Activated naive CD8-positive, alpha-beta T cell (primary cell): ENCODE measurements at regions not wholly inside any gene's neighbourhood (a gene's known extent, or its start where the extent isn't known, plus 50 kb on each side); places are given as distances from the start of the nearest gene placed in this dataset.
"Not testable (repeated sequence)": the region's sequence is repeated elsewhere in the genome, so short reads cannot be mapped to it uniquely, and the experiment has no call there.

Experiments used
- H3K27ac Mint-ChIP-seq: one replicate; pipeline ENCODE4 v1.8.0; 2021; ENCODE audit warnings: mixed read lengths
- H3K27me3 Mint-ChIP-seq: one replicate; pipeline ENCODE4 v1.8.0; 2021; ENCODE audit warnings: mixed read lengths
- H3K36me3 Mint-ChIP-seq: one replicate; pipeline ENCODE4 v1.8.0; 2021; ENCODE audit warnings: mixed read lengths
- H3K4me1 Mint-ChIP-seq: one replicate; pipeline ENCODE4 v1.8.0; 2021; ENCODE audit warnings: low read depth, mixed read lengths
- H3K4me3 Mint-ChIP-seq: one replicate; pipeline ENCODE4 v1.8.0; 2021; ENCODE audit warnings: mild to moderate bottlenecking, mixed read lengths
- H3K9me3 Mint-ChIP-seq: one replicate; pipeline ENCODE4 v1.8.0; 2021; ENCODE audit warnings: low read depth, mixed read lengths

- no peaks in the 10 kb centered on the region for H3K9me3 Mint-ChIP-seq
- H3K4me3 Mint-ChIP-seq = no peak overlapping the region
These were observed 304.9 kb upstream of the POU1F1 start for GRCh38 chr3:87581240-87581639.

GRCh38 chr3:87576752-87577151 is 300.4 kb upstream of the POU1F1 start:
- Mint-ChIP-seq H3K4me3 (no peak overlapping the region), H3K27ac (no peak overlapping the region), H3K27me3 (no peaks in the 10 kb centered on the region), H3K4me1 (no peaks in the 10 kb centered on the region), H3K9me3 (no peaks in the 10 kb centered on the region), H3K36me3 (no peaks in the 10 kb centered on the region)

More at GRCh38 chr3:87581240-87581639, 304.9 kb upstream of the POU1F1 start:
- Mint-ChIP-seq H3K36me3 (no peaks in the 10 kb centered on the region), H3K27ac (no peak overlapping the region), H3K27me3 (peaks cover 2% of the 10 kb centered on the region), H3K4me1 (no peaks in the 10 kb centered on the region)

GRCh38 chr3:87575550-87575949 is 299.2 kb upstream of the POU1F1 start:
- Mint-ChIP-seq H3K4me3 (no peak overlapping the region), H3K27ac (no peak overlapping the region), H3K36me3 (no peaks in the 10 kb centered on the region), H3K4me1 (no peaks in the 10 kb centered on the region), H3K27me3 (no peaks in the 10 kb centered on the region), H3K9me3 (no peaks in the 10 kb centered on the region)

GRCh38 chr3:87568331-87568730 is 291.9 kb upstream of the POU1F1 start:
- Mint-ChIP-seq H3K9me3 (no peaks in the 10 kb centered on the region), H3K36me3 (no peaks in the 10 kb centered on the region), H3K27ac (no peak overlapping the region), H3K4me1 (no peaks in the 10 kb centered on the region), H3K27me3 (no peaks in the 10 kb centered on the region), H3K4me3 (no peak overlapping the region)

GRCh38 chr3:87564438-87564837 is 288.1 kb upstream of the POU1F1 start:
- Mint-ChIP-seq H3K9me3 (no peaks in the 10 kb centered on the region), H3K4me3 (no peak overlapping the region), H3K4me1 (no peaks in the 10 kb centered on the region), H3K27ac (no peak overlapping the region), H3K27me3 (no peaks in the 10 kb centered on the region), H3K36me3 (no peaks in the 10 kb centered on the region)

- H3K9me3 Mint-ChIP-seq = no peaks in the 10 kb centered on the region
- H3K27me3 Mint-ChIP-seq = no peaks in the 10 kb centered on the region
- no peak overlapping the region for H3K27ac Mint-ChIP-seq
- H3K4me1 Mint-ChIP-seq = no peaks in the 10 kb centered on the region
- no peak overlapping the region for H3K4me3 Mint-ChIP-seq
- no peaks in the 10 kb centered on the region for H3K36me3 Mint-ChIP-seq
These were observed 287.3 kb upstream of the POU1F1 start for GRCh38 chr3:87563712-87564111.

GRCh38 chr3:87558492-87558891 is 282.1 kb upstream of the POU1F1 start:
- H3K4me1 Mint-ChIP-seq = no peaks in the 10 kb centered on the region
- H3K27me3 Mint-ChIP-seq = no peaks in the 10 kb centered on the region
- no peaks in the 10 kb centered on the region for H3K9me3 Mint-ChIP-seq
- no peak overlapping the region for H3K27ac Mint-ChIP-seq
- H3K36me3 Mint-ChIP-seq = no peaks in the 10 kb centered on the region
- H3K4me3 Mint-ChIP-seq = no peak overlapping the region

- Mint-ChIP-seq H3K36me3 (no peaks in the 10 kb centered on the region), H3K27ac (no peak overlapping the region), H3K4me1 (no peaks in the 10 kb centered on the region), H3K9me3 (no peaks in the 10 kb centered on the region), H3K4me3 (no peak overlapping the region), H3K27me3 (no peaks in the 10 kb centered on the region)
These were observed 278.9 kb upstream of the POU1F1 start for GRCh38 chr3:87555290-87555689.

- no peak overlapping the region for H3K27ac Mint-ChIP-seq
- H3K36me3 Mint-ChIP-seq = no peaks in the 10 kb centered on the region
- H3K4me3 Mint-ChIP-seq = no peak overlapping the region
- peaks cover 2% of the 10 kb centered on the region for H3K27me3 Mint-ChIP-seq
- no peaks in the 10 kb centered on the region for H3K9me3 Mint-ChIP-seq
- H3K4me1 Mint-ChIP-seq = no peaks in the 10 kb centered on the region
These were observed 276.7 kb upstream of the POU1F1 start for GRCh38 chr3:87553058-87553457.

GRCh38 chr3:87550892-87551291 is 274.5 kb upstream of the POU1F1 start:
- Mint-ChIP-seq H3K4me1 (no peaks in the 10 kb centered on the region), H3K9me3 (no peaks in the 10 kb centered on the region), H3K4me3 (no peak overlapping the region), H3K36me3 (no peaks in the 10 kb centered on the region), H3K27ac (no peak overlapping the region), H3K27me3 (peaks cover 7% of the 10 kb centered on the region)

- Mint-ChIP-seq H3K27ac (no peak overlapping the region), H3K36me3 (no peaks in the 10 kb centered on the region), H3K4me3 (no peak overlapping the region), H3K27me3 (peaks cover 7% of the 10 kb centered on the region), H3K9me3 (no peaks in the 10 kb centered on the region), H3K4me1 (no peaks in the 10 kb centered on the region)
These were observed 272.8 kb upstream of the POU1F1 start for GRCh38 chr3:87549208-87549607.

GRCh38 chr3:87548271-87548670 is 271.9 kb upstream of the POU1F1 start:
- Mint-ChIP-seq H3K36me3 (no peaks in the 10 kb centered on the region), H3K4me1 (no peaks in the 10 kb centered on the region), H3K27ac (no peak overlapping the region), H3K27me3 (peaks cover 7% of the 10 kb centered on the region), H3K9me3 (no peaks in the 10 kb centered on the region), H3K4me3 (no peak overlapping the region)

GRCh38 chr3:87546216-87546615 is 269.8 kb upstream of the POU1F1 start:
- H3K36me3 Mint-ChIP-seq = no peaks in the 10 kb centered on the region

GRCh38 chr3:87543408-87543807 is 267.0 kb upstream of the POU1F1 start:
- not testable (repeated sequence) for H3K27ac Mint-ChIP-seq, H3K9me3 Mint-ChIP-seq, H3K36me3 Mint-ChIP-seq, H3K4me3 Mint-ChIP-seq, H3K4me1 Mint-ChIP-seq, H3K27me3 Mint-ChIP-seq

More at GRCh38 chr3:87546216-87546615, 269.8 kb upstream of the POU1F1 start:
- H3K27me3 Mint-ChIP-seq = peaks cover 7% of the 10 kb centered on the region
- no peaks in the 10 kb centered on the region for H3K9me3 Mint-ChIP-seq
- H3K4me3 Mint-ChIP-seq = no peak overlapping the region
- H3K4me1 Mint-ChIP-seq = no peaks in the 10 kb centered on the region
- H3K27ac Mint-ChIP-seq = no peak overlapping the region

- H3K4me1 Mint-ChIP-seq = no peaks in the 10 kb centered on the region
- no peak overlapping the region for H3K27ac Mint-ChIP-seq
- H3K9me3 Mint-ChIP-seq = no peaks in the 10 kb centered on the region
- H3K27me3 Mint-ChIP-seq = peaks cover 2% of the 10 kb centered on the region
- H3K4me3 Mint-ChIP-seq = no peak overlapping the region
- no peaks in the 10 kb centered on the region for H3K36me3 Mint-ChIP-seq
These were observed 265.3 kb upstream of the POU1F1 start for GRCh38 chr3:87541723-87542122.

- not testable (repeated sequence) for H3K27me3 Mint-ChIP-seq, H3K27ac Mint-ChIP-seq, H3K4me1 Mint-ChIP-seq, H3K9me3 Mint-ChIP-seq, H3K36me3 Mint-ChIP-seq, H3K4me3 Mint-ChIP-seq
These were observed 262.3 kb upstream of the POU1F1 start for GRCh38 chr3:87538722-87539121.

- H3K4me1 Mint-ChIP-seq = no peaks in the 10 kb centered on the region
These were observed 233.0 kb upstream of the POU1F1 start for GRCh38 chr3:87509401-87509800.

More at GRCh38 chr3:87509401-87509800, 233.0 kb upstream of the POU1F1 start:
- Mint-ChIP-seq H3K27ac (no peak overlapping the region), H3K9me3 (no peaks in the 10 kb centered on the region), H3K4me3 (no peak overlapping the region), H3K27me3 (no peaks in the 10 kb centered on the region), H3K36me3 (no peaks in the 10 kb centered on the region)
